H1 (cell line): ENCODE measurements at regions not wholly inside any gene's neighbourhood (a gene's known extent, or its start where the extent isn't known, plus 50 kb on each side); places are given as distances from the start of the nearest gene placed in this dataset.

Source experiments
- CTCF ChIA-PET: fragments of 300-600 bp; sonication (Branson Sonifier 250); formaldehyde crosslinking; loops from one replicate; lab custom pipeline; 2021; ENCODE audit not compliant: partially characterized antibody; lab: Charles Lee
- POLR2A ChIA-PET: fragments of 300-600 bp; sonication (Branson Sonifier 250); formaldehyde crosslinking; loops from one replicate; lab custom pipeline; 2021; ENCODE audit warnings: inconsistent platforms; ENCODE audit not compliant: partially characterized antibody; lab: Charles Lee
- DNase-seq, 2 experiments: peaks; one replicate each; pipeline versions ENCODE4 v3.0.0 to v3.0.0-alpha.2; 2010 to 2022; ENCODE audit warnings: low spot score in 2 of 2, low read depth in 1 of 2, mixed read lengths in 1 of 2
- FAIRE-seq: peaks from 2 replicates; lab custom pipeline; 2011; peaks lifted over from hg19 to GRCh38; lab: Jason Lieb, UNC
- H2AFZ ChIP-seq: 2 replicates; pipeline ENCODE4 v1.8.1; 2012; ENCODE audit warnings: low read length, inconsistent platforms
- H2AK5ac ChIP-seq: 2 replicates; pipeline ENCODE4 v1.6.1; 2013; ENCODE audit warnings: low read depth, low read length
- H2BK120ac ChIP-seq: replicated peaks from 2 replicates; pipeline ENCODE3; 2013; ENCODE audit warnings: low read depth, low read length, inconsistent platforms
- H2BK12ac ChIP-seq: 2 replicates; pipeline ENCODE4 v1.6.1; 2013; ENCODE audit warnings: low read depth, low read length
- H2BK15ac ChIP-seq: 2 replicates; pipeline ENCODE4 v1.6.1; 2013; ENCODE audit warnings: low read length
- H2BK20ac ChIP-seq: 2 replicates; pipeline ENCODE4 v1.6.1; 2013; ENCODE audit warnings: low read length
- H2BK5ac ChIP-seq: 2 replicates; pipeline ENCODE4 v1.6.1; 2013; ENCODE audit warnings: low read depth, low read length
- H3K14ac ChIP-seq: 2 replicates; pipeline ENCODE4 v1.6.1; 2013; ENCODE audit warnings: inconsistent platforms; ENCODE audit not compliant: insufficient read length
- H3K18ac ChIP-seq: 2 replicates; pipeline ENCODE4 v1.6.1; 2013; ENCODE audit warnings: low read length; ENCODE audit errors: extremely low read depth
- H3K23ac ChIP-seq: 2 replicates; pipeline ENCODE4 v1.6.1; 2013; ENCODE audit warnings: inconsistent platforms; ENCODE audit not compliant: insufficient read length
- H3K23me2 ChIP-seq: 2 replicates; pipeline ENCODE4 v1.6.1; 2013; ENCODE audit warnings: low read depth, low read length
- H3K27ac ChIP-seq: 2 replicates; pipeline ENCODE4 v1.6.1; 2011; ENCODE audit warnings: low read depth, low read length, inconsistent platforms
- H3K27me3 ChIP-seq, 4 experiments: replicated peaks in 1 of 4; 1 replicate in 1 of 4; 2 replicates in 3 of 4; pipeline versions ENCODE4 v1.6.1 to v1.8.1; 2011 to 2013; ENCODE audit warnings: low read length in 3 of 4, mild to moderate bottlenecking in 3 of 4, inconsistent platforms in 2 of 4, mixed read lengths in 2 of 4, moderate library complexity in 1 of 4; ENCODE audit not compliant: control insufficient read depth in 3 of 4, insufficient read depth in 3 of 4; ENCODE audit errors: extremely low read depth in 1 of 4
- H3K36me3 ChIP-seq, 4 experiments: 2 replicates each; pipeline versions ENCODE4 v1.6.1 to v1.8.1; 2011 to 2013; ENCODE audit warnings: mild to moderate bottlenecking in 4 of 4, low read length in 3 of 4, moderate library complexity in 2 of 4, control low read depth in 1 of 4, inconsistent platforms in 1 of 4; ENCODE audit not compliant: insufficient read depth in 4 of 4, control insufficient read depth in 2 of 4
- H3K4ac ChIP-seq: replicated peaks from 2 replicates; pipeline ENCODE3; 2013; ENCODE audit warnings: low read length, low read depth, mixed read lengths, inconsistent platforms; ENCODE audit not compliant: insufficient read length
- H3K4me1 ChIP-seq, 4 experiments: replicated peaks in 1 of 4; 1 replicate in 1 of 4; 2 replicates in 3 of 4; pipeline versions ENCODE4 v1.6.1 to v1.8.1; 2011 to 2013; ENCODE audit warnings: low read length in 3 of 4, inconsistent platforms in 2 of 4, mixed read lengths in 1 of 4; ENCODE audit not compliant: insufficient read depth in 4 of 4, control insufficient read depth in 3 of 4
- H3K4me2 ChIP-seq, 2 experiments: 2 replicates each; pipeline versions ENCODE4 v1.6.1 to v1.8.1; 2011 to 2013; ENCODE audit warnings: low read depth in 2 of 2, low read length in 2 of 2, control low read depth in 1 of 2, inconsistent platforms in 1 of 2, mild to moderate bottlenecking in 1 of 2; ENCODE audit not compliant: insufficient read depth in 1 of 2
- H3K4me3 ChIP-seq, 4 experiments: fragments of 200-600, 300-600 bp in 1 of 4; sonication (generic), shearing (Covaris generic), sonication (Bioruptor Twin) in 1 of 4; 2 replicates each; pipeline versions ENCODE4 v1.5.1 to v1.8.1; 2011 to 2016; ENCODE audit warnings: low read length in 4 of 4, low read depth in 3 of 4, control low read depth in 2 of 4, inconsistent platforms in 2 of 4, mild to moderate bottlenecking in 2 of 4, mixed read lengths in 1 of 4, moderate library complexity in 1 of 4; ENCODE audit not compliant: insufficient read depth in 2 of 4; ENCODE audit errors: extremely low read depth in 1 of 4
- H3K56ac ChIP-seq: replicated peaks from 2 replicates; pipeline ENCODE3; 2013; ENCODE audit warnings: low read depth, mild to moderate bottlenecking, mixed read lengths, low read length, inconsistent platforms; ENCODE audit not compliant: insufficient read length
- H3K79me1 ChIP-seq: 2 replicates; pipeline ENCODE4 v1.6.1; 2013; ENCODE audit warnings: low read depth, low read length, control low read depth
- H3K79me2 ChIP-seq, 2 experiments: 2 replicates each; pipeline versions ENCODE4 v1.6.1 to v1.8.1; 2012 to 2013; ENCODE audit warnings: low read length in 2 of 2, mild to moderate bottlenecking in 2 of 2, inconsistent platforms in 1 of 2; ENCODE audit not compliant: insufficient read depth in 2 of 2, control insufficient read depth in 1 of 2
- H3K9ac ChIP-seq, 4 experiments: replicated peaks in 1 of 4; 1 replicate in 1 of 4; 2 replicates in 3 of 4; pipeline versions ENCODE4 v1.6.1 to v1.8.1; 2011 to 2013; ENCODE audit warnings: low read depth in 3 of 4, low read length in 3 of 4, control low read depth in 2 of 4, mild to moderate bottlenecking in 2 of 4, moderate library complexity in 2 of 4, inconsistent platforms in 1 of 4; ENCODE audit errors: extremely low read depth in 1 of 4
- H3K9me3 ChIP-seq, 2 experiments: 2 replicates each; pipeline versions ENCODE4 v1.6.1 to v1.8.1; 2012 to 2013; ENCODE audit warnings: mild to moderate bottlenecking in 2 of 2, moderate library complexity in 2 of 2, control low read depth in 1 of 2, inconsistent platforms in 1 of 2, low read depth in 1 of 2, low read length in 1 of 2, mixed read lengths in 1 of 2; ENCODE audit not compliant: insufficient read depth in 2 of 2
- H4K20me1 ChIP-seq, 2 experiments: replicated peaks in 1 of 2; 2 replicates each; pipeline versions ENCODE3 to v1.8.1; 2011 to 2013; ENCODE audit warnings: inconsistent platforms in 2 of 2, low read length in 2 of 2, mild to moderate bottlenecking in 1 of 2; ENCODE audit not compliant: insufficient read depth in 2 of 2, control insufficient read depth in 1 of 2
- H4K5ac ChIP-seq: 2 replicates; pipeline ENCODE4 v1.6.1; 2013; ENCODE audit warnings: low read length, low read depth, mixed read lengths, inconsistent platforms; ENCODE audit not compliant: insufficient read length
- H4K8ac ChIP-seq: 2 replicates; pipeline ENCODE4 v1.8.0; 2013; ENCODE audit warnings: mild to moderate bottlenecking, moderate library complexity, low read length, inconsistent platforms; ENCODE audit not compliant: insufficient read depth; ENCODE audit errors: extremely low read depth
- H4K91ac ChIP-seq: replicated peaks from 2 replicates; pipeline ENCODE3; 2013; ENCODE audit warnings: low read length, mixed read lengths, inconsistent platforms; ENCODE audit not compliant: insufficient read length
- EGR1 ChIP-seq: IDR thresholded peaks from 2 replicates; pipeline ENCODE4 v1.6.1; 2011; ENCODE audit warnings: low read depth, low read length, borderline replicate concordance
- POLR2AphosphoS5 ChIP-seq: IDR thresholded peaks from 2 replicates; pipeline ENCODE4 v1.6.1; 2011; ENCODE audit warnings: low read depth, low read length
- WGBS, 2 experiments: shearing (Covaris generic) in 1 of 2; methylation state at CpG; one replicate each; pipeline versions ENCODE4 v1.1.6 to v1.1.7; 2013 to 2015; ENCODE audit warnings: low lambda C conversion rate in 2 of 2, mixed read lengths in 2 of 2, inconsistent platforms in 1 of 2, low coverage in 1 of 2, missing lambda C conversion rate in 1 of 2; ENCODE audit not compliant: insufficient replicate concordance in 2 of 2, insufficient coverage in 1 of 2, insufficient read length in 1 of 2; ENCODE audit errors: extremely low coverage in 1 of 2, missing lambda C conversion rate in 1 of 2; 5-methylcytosine and 5-hydroxymethylcytosine counted together

DNA sequence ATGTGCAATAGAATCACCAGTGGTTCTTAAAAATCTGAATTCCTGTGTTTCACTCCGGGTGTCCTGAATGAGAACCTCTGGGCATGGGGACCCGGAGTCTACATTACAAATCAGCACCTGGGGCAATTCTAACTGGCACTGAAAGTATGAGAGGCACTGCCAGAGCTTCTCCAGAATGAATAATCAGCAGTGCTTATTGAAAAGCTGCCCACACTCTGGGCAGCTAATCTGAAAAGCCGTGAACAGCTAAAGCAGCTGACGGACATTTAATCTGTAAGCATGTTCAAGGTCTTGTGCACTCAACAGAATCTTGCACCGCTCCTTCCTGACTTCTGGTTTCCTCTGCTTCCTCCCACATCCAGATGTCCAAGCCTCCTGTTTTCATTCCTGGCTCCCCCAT lies 113.3 kb upstream of the KIF5B start:
- TF ChIP-seq EGR1: no peak
- no peak for TF ChIP-seq POLR2AphosphoS5
- Histone ChIP-seq H2BK120ac (no peak overlapping the region), H3K4me1 (no peaks in the 10 kb centered on the region), H3K27me3 (no peaks in the 10 kb centered on the region), H4K5ac (no peak overlapping the region), H4K91ac (no peak overlapping the region), H3K18ac (no peak overlapping the region), H2BK15ac (no peak overlapping the region), H3K9me3 (no peaks in the 10 kb centered on the region), H3K79me2 (no peaks in the 10 kb centered on the region), H3K14ac (no peak overlapping the region), H3K9ac (no peak overlapping the region), H2AFZ (0 out of 2 replicates have a peak overlapping the region, but pooled peaks have one; percentile 6), H2BK20ac (no peak overlapping the region), H3K4me3 (no peak overlapping the region), H4K8ac (no peak overlapping the region), H3K79me1 (no peaks in the 10 kb centered on the region), H3K23ac (no peak overlapping the region), H2BK12ac (no peak overlapping the region), H3K4ac (no peak overlapping the region), H3K36me3 (no peaks in the 10 kb centered on the region), H2BK5ac (no peak overlapping the region), H3K56ac (no peak overlapping the region), H4K20me1 (no peaks in the 10 kb centered on the region), H3K4me2 (no peak overlapping the region), H2AK5ac (no peak overlapping the region), H3K27ac (no peak overlapping the region), H3K23me2 (no peaks in the 10 kb centered on the region)
- WGBS, 2 experiments: 91% methylated on average over 5 of the region's 5 CpGs; no CpG with 5 or more reads in 1 of the 2 experiments
- CTCF ChIA-PET: interaction anchor here (0.6 to 1.6 kb wide), 8 partner anchors 10 to 195 kb away, joined by 3 to 5 read pairs (median 3); no protein-coding TSS in a partner anchor
- POLR2A ChIA-PET: interaction anchor here (1.8 kb wide), 1 partner anchor 9 kb away, joined by 4 read pairs; no protein-coding TSS in a partner anchor
- FAIRE-seq (no peak), DNase-seq (no peak)
